ENCODE measurements at regions not wholly inside any gene's neighbourhood (a gene's known extent, or its start where the extent isn't known, plus 50 kb on each side); places are given as distances from the start of the nearest gene placed in this dataset.
"Not testable (repeated sequence)": the region's sequence is repeated elsewhere in the genome, so short reads cannot be mapped to it uniquely, and the experiment has no call there.

- no peaks in the 10 kb centered on the region for H3K36me3 ChIP-seq (ENCODE audit: control insufficient read depth in 5 of 5, insufficient read depth in 5 of 5, low read length in 5 of 5)
- no peak overlapping the region for H3K4me3 ChIP-seq (ENCODE audit: low read depth in 1 of 5, low read length in 5 of 5)
- no peak overlapping the region for H3K27ac ChIP-seq (ENCODE audit: low read depth, low read length)
- no peak overlapping the region for H3K9ac ChIP-seq (ENCODE audit: low read length in 5 of 5)
- no peaks in the 10 kb centered on the region for H3K9me3 ChIP-seq (ENCODE audit: control insufficient read depth in 5 of 5, low read length in 5 of 5)
- H3K4me1 ChIP-seq (ENCODE audit: control insufficient read depth in 5 of 5, insufficient read depth in 5 of 5, low read length in 5 of 5), result no peaks in the 10 kb centered on the region
- H3K27me3 ChIP-seq (ENCODE audit: control insufficient read depth in 5 of 5, insufficient read depth in 4 of 5, low read length in 5 of 5), result no peaks in the 10 kb centered on the region
Observed at GRCh38 chr11:90491466-90491865, 268.6 kb upstream of the CHORDC1 start.

GRCh38 chr11:90476442-90477007, 253.7 kb upstream of the CHORDC1 start:
- Histone ChIP-seq H3K4me1 (ENCODE audit: control insufficient read depth in 5 of 5, insufficient read depth in 5 of 5, low read length in 5 of 5) (peaks cover 0 to 4% (median 0%) of the 10 kb centered on the region in 5 donors), H3K9ac (ENCODE audit: low read length in 5 of 5) (no peak overlapping the region), H3K9me3 (ENCODE audit: control insufficient read depth in 5 of 5, low read length in 5 of 5) (no peaks in the 10 kb centered on the region), H3K27me3 (ENCODE audit: control insufficient read depth in 5 of 5, insufficient read depth in 4 of 5, low read length in 5 of 5) (no peaks in the 10 kb centered on the region), H3K27ac (ENCODE audit: low read depth, low read length) (no peak overlapping the region), H3K4me3 (ENCODE audit: low read depth in 1 of 5, low read length in 5 of 5) (no peak overlapping the region), H3K36me3 (ENCODE audit: control insufficient read depth in 5 of 5, insufficient read depth in 5 of 5, low read length in 5 of 5) (no peaks in the 10 kb centered on the region)

DNA sequence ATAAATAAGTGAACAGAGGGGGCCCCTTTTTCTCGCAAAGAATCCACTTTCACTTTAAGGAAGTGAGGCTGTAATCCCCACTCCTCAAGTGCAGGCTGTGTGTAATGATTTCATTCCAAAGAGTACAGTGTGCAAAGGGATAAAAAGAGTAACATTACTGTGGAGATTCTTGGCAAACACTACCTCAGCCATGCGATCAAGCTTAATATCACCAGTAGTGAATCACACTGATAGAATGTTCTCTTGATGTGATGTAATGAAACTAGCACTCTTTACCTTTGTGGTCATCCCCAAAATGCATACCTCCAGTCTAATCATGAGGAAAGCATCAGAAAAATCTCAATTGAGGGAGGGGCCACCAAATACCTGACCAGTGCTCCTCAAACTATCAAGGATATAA, 246.1 kb upstream of the CHORDC1 start:
- Histone ChIP-seq H3K4me3 (ENCODE audit: low read depth in 1 of 5, low read length in 5 of 5) (no peak overlapping the region), H3K9ac (ENCODE audit: low read length in 5 of 5) (no peak overlapping the region), H3K9me3 (ENCODE audit: control insufficient read depth in 5 of 5, low read length in 5 of 5) (no peaks in the 10 kb centered on the region), H3K4me1 (ENCODE audit: control insufficient read depth in 5 of 5, insufficient read depth in 5 of 5, low read length in 5 of 5) (no peaks in the 10 kb centered on the region), H3K27ac (ENCODE audit: low read depth, low read length) (no peak overlapping the region), H3K27me3 (ENCODE audit: control insufficient read depth in 5 of 5, insufficient read depth in 4 of 5, low read length in 5 of 5) (no peaks in the 10 kb centered on the region), H3K36me3 (ENCODE audit: control insufficient read depth in 5 of 5, insufficient read depth in 5 of 5, low read length in 5 of 5) (no peaks in the 10 kb centered on the region)

DNA sequence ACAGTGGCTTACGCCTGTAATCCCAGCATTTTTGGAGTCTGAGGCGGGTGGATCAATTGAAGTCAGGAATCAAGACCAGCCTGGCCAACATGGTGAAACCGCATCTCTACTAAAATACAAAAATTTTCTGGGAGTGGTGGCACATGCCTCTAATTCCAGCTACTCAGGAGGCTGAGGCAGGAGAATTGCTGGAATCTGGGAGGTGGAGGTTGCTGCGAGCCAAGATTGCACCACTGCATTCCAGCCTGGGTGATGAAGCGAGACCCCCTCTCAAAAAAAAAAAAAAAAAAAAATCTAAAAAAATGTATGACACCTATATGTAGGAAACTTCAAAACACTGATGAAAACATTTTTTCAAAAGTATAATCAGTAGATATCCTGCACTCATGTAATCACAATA, 242.7 kb upstream of the CHORDC1 start:
- Histone ChIP-seq H3K27ac (ENCODE audit: low read depth, low read length) (no peak overlapping the region), H3K4me3 (ENCODE audit: low read depth in 1 of 5, low read length in 5 of 5) (no peak overlapping the region), H3K9me3 (ENCODE audit: control insufficient read depth in 5 of 5, low read length in 5 of 5) (no peaks in the 10 kb centered on the region), H3K36me3 (ENCODE audit: control insufficient read depth in 5 of 5, insufficient read depth in 5 of 5, low read length in 5 of 5) (no peaks in the 10 kb centered on the region), H3K4me1 (ENCODE audit: control insufficient read depth in 5 of 5, insufficient read depth in 5 of 5, low read length in 5 of 5) (no peaks in the 10 kb centered on the region), H3K9ac (ENCODE audit: low read length in 5 of 5) (no peak overlapping the region), H3K27me3 (ENCODE audit: control insufficient read depth in 5 of 5, insufficient read depth in 4 of 5, low read length in 5 of 5) (peaks cover 0 to 2% (median 0%) of the 10 kb centered on the region in 5 donors)

DNA sequence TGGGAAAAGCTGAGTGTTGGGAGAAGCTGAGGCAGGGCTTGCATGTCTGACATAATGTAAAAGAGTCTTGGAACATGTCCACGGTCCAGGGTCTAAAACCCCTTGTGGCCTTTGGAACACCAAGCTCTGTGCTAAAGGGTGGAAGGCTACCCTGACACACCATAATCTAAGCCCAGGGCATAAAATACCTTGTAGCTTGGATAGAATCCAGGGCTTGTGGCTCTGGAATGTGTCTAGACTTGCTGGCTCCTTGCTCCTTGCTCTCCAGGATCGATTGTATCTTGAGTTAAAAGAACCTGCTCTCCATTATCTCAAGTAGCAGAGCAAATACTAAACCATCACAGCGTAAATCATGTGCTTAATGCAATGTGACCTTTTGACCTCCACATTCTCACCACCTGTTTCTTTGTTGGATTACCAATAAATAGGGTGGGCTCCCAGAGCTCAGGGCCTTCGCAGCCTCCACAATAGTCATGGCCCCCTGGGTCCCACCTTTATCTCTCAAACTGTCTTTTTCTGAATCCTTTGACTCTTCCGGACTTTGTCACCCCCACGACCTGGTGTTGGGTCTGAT, 232.6 kb upstream of the CHORDC1 start:
- H3K4me1 ChIP-seq (ENCODE audit: control insufficient read depth in 5 of 5, insufficient read depth in 5 of 5, low read length in 5 of 5); H3K4me3 ChIP-seq (ENCODE audit: low read depth in 1 of 5, low read length in 5 of 5); H3K9me3 ChIP-seq (ENCODE audit: control insufficient read depth in 5 of 5, low read length in 5 of 5); H3K27me3 ChIP-seq (ENCODE audit: control insufficient read depth in 5 of 5, insufficient read depth in 4 of 5, low read length in 5 of 5); H3K27ac ChIP-seq (ENCODE audit: low read depth, low read length); H3K36me3 ChIP-seq (ENCODE audit: control insufficient read depth in 5 of 5, insufficient read depth in 5 of 5, low read length in 5 of 5); H3K9ac ChIP-seq (ENCODE audit: low read length in 5 of 5): not testable (repeated sequence)

DNA sequence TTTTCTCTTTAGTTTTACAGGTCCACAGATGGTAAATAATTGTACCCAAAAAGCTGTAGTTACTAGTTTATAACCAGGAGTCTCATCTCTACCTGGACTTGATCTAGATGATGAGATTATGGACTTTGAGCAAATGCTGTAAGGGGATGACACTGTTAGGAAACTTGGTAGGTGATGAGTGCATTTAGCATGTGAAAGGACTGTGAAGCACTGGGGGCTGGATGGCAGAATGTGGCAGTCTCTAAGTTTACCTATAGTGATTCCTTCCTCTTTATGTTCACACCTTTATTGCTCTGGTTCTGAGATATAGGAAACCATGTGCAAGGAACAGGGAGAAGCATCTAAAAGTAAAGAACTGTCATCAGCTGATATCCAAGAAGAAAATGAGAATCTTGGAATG, 230.7 kb upstream of the CHORDC1 start:
- Histone ChIP-seq H3K27ac (ENCODE audit: low read depth, low read length) (no peak overlapping the region), H3K4me3 (ENCODE audit: low read depth in 1 of 5, low read length in 5 of 5) (no peak overlapping the region), H3K27me3 (ENCODE audit: control insufficient read depth in 5 of 5, insufficient read depth in 4 of 5, low read length in 5 of 5) (no peaks in the 10 kb centered on the region), H3K36me3 (ENCODE audit: control insufficient read depth in 5 of 5, insufficient read depth in 5 of 5, low read length in 5 of 5) (no peaks in the 10 kb centered on the region), H3K4me1 (ENCODE audit: control insufficient read depth in 5 of 5, insufficient read depth in 5 of 5, low read length in 5 of 5) (no peaks in the 10 kb centered on the region), H3K9ac (ENCODE audit: low read length in 5 of 5) (no peak overlapping the region), H3K9me3 (ENCODE audit: control insufficient read depth in 5 of 5, low read length in 5 of 5) (no peaks in the 10 kb centered on the region)

GRCh38 chr11:90449606-90450005, 226.8 kb upstream of the CHORDC1 start:
- no peaks in the 10 kb centered on the region for H3K9me3 ChIP-seq (ENCODE audit: control insufficient read depth in 5 of 5, low read length in 5 of 5)
- H3K36me3 ChIP-seq (ENCODE audit: control insufficient read depth in 5 of 5, insufficient read depth in 5 of 5, low read length in 5 of 5), result no peaks in the 10 kb centered on the region
- H3K27me3 ChIP-seq (ENCODE audit: control insufficient read depth in 5 of 5, insufficient read depth in 4 of 5, low read length in 5 of 5), result no peaks in the 10 kb centered on the region
- no peak overlapping the region for H3K4me3 ChIP-seq (ENCODE audit: low read depth in 1 of 5, low read length in 5 of 5)
- no peak overlapping the region for H3K27ac ChIP-seq (ENCODE audit: low read depth, low read length)
- no peak overlapping the region for H3K9ac ChIP-seq (ENCODE audit: low read length in 5 of 5)
- H3K4me1 ChIP-seq (ENCODE audit: control insufficient read depth in 5 of 5, insufficient read depth in 5 of 5, low read length in 5 of 5), result no peaks in the 10 kb centered on the region

DNA sequence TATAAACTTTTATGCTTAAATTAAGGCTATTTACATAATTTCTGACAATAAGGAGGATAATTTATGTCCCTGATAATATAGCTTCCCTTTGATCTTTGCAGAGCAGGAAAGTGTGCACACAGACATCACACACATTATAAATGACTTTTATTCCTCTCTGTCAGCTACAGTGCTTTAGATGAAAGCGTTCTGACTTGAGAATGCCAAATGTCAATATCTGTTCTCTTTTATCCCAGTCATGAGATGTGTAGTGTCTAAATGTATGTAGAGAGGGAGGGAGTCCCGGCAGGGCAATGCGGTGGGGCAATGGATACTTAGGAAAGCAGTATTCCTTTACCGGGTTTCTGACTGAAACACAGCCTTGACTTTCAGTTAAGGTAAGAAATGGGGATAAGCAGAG, 225.4 kb upstream of the CHORDC1 start:
- H3K27me3 ChIP-seq (ENCODE audit: control insufficient read depth in 5 of 5, insufficient read depth in 4 of 5, low read length in 5 of 5), result no peaks in the 10 kb centered on the region
- no peaks in the 10 kb centered on the region for H3K4me1 ChIP-seq (ENCODE audit: control insufficient read depth in 5 of 5, insufficient read depth in 5 of 5, low read length in 5 of 5)
- no peak overlapping the region for H3K27ac ChIP-seq (ENCODE audit: low read depth, low read length)
- no peaks in the 10 kb centered on the region for H3K9me3 ChIP-seq (ENCODE audit: control insufficient read depth in 5 of 5, low read length in 5 of 5)
- H3K36me3 ChIP-seq (ENCODE audit: control insufficient read depth in 5 of 5, insufficient read depth in 5 of 5, low read length in 5 of 5), result no peaks in the 10 kb centered on the region
- no peak overlapping the region for H3K9ac ChIP-seq (ENCODE audit: low read length in 5 of 5)
- H3K4me3 ChIP-seq (ENCODE audit: low read depth in 1 of 5, low read length in 5 of 5), result no peak overlapping the region

- Histone ChIP-seq H3K9ac (ENCODE audit: low read length in 5 of 5) (no peak overlapping the region), H3K4me1 (ENCODE audit: control insufficient read depth in 5 of 5, insufficient read depth in 5 of 5, low read length in 5 of 5) (no peaks in the 10 kb centered on the region), H3K27ac (ENCODE audit: low read depth, low read length) (no peak overlapping the region), H3K4me3 (ENCODE audit: low read depth in 1 of 5, low read length in 5 of 5) (no peak overlapping the region), H3K9me3 (ENCODE audit: control insufficient read depth in 5 of 5, low read length in 5 of 5) (no peaks in the 10 kb centered on the region), H3K27me3 (ENCODE audit: control insufficient read depth in 5 of 5, insufficient read depth in 4 of 5, low read length in 5 of 5) (no peaks in the 10 kb centered on the region), H3K36me3 (ENCODE audit: control insufficient read depth in 5 of 5, insufficient read depth in 5 of 5, low read length in 5 of 5) (no peaks in the 10 kb centered on the region)
Observed at GRCh38 chr11:90447618-90448017, 224.8 kb upstream of the CHORDC1 start.

GRCh38 chr11:90446207-90446606, 223.4 kb upstream of the CHORDC1 start:
- H3K4me3 ChIP-seq (ENCODE audit: low read depth in 1 of 5, low read length in 5 of 5), result no peak overlapping the region
- no peaks in the 10 kb centered on the region for H3K27me3 ChIP-seq (ENCODE audit: control insufficient read depth in 5 of 5, insufficient read depth in 4 of 5, low read length in 5 of 5)
- no peaks in the 10 kb centered on the region for H3K36me3 ChIP-seq (ENCODE audit: control insufficient read depth in 5 of 5, insufficient read depth in 5 of 5, low read length in 5 of 5)
- H3K9ac ChIP-seq (ENCODE audit: low read length in 5 of 5), result no peak overlapping the region
- H3K27ac ChIP-seq (ENCODE audit: low read depth, low read length), result no peak overlapping the region
- H3K9me3 ChIP-seq (ENCODE audit: control insufficient read depth in 5 of 5, low read length in 5 of 5), result no peaks in the 10 kb centered on the region
- H3K4me1 ChIP-seq (ENCODE audit: control insufficient read depth in 5 of 5, insufficient read depth in 5 of 5, low read length in 5 of 5), result no peaks in the 10 kb centered on the region
